Epithelial cell of proximal tubule (primary cell): ENCODE measurements at regions not wholly inside any gene's neighbourhood (a gene's known extent, or its start where the extent isn't known, plus 50 kb on each side); places are given as distances from the start of the nearest gene placed in this dataset.

ENCODE experiments used
- DNase-seq: peaks from one replicate; pipeline ENCODE4 v3.0.0-alpha.2; 2011; ENCODE audit warnings: low read depth
- H3K4me3 ChIP-seq: 2 replicates; pipeline ENCODE4 v1.5.1; 2011; ENCODE audit warnings: low read depth, mild to moderate bottlenecking, low read length
- TF ChIP-seq, protein P1 (sequence below): conservative IDR thresholded peaks from 2 replicates; pipeline ENCODE4 v1.5.1; 2012; ENCODE audit warnings: low read depth, mild to moderate bottlenecking, low read length

DNA sequence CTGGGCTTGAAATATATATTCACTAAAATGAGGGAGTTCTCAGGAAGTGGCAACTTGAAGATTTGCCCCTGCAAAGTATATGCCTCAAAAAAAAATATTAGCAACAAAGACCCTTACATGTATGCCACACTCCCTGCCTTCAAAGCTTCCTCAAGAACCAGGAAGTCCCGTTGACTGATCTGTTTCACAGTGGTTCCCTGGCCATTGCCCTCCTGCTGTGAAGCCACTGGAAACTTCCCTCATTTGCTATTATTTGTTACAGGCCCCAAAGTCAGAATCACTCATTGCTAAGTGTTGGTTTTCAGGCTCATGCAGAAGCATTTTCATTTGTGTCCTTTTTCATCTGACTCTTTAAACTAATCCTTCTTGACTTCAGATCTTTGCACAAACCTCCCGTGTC is 421.5 kb downstream of the ZNF521 start:
- TF ChIP-seq, protein P1, sequence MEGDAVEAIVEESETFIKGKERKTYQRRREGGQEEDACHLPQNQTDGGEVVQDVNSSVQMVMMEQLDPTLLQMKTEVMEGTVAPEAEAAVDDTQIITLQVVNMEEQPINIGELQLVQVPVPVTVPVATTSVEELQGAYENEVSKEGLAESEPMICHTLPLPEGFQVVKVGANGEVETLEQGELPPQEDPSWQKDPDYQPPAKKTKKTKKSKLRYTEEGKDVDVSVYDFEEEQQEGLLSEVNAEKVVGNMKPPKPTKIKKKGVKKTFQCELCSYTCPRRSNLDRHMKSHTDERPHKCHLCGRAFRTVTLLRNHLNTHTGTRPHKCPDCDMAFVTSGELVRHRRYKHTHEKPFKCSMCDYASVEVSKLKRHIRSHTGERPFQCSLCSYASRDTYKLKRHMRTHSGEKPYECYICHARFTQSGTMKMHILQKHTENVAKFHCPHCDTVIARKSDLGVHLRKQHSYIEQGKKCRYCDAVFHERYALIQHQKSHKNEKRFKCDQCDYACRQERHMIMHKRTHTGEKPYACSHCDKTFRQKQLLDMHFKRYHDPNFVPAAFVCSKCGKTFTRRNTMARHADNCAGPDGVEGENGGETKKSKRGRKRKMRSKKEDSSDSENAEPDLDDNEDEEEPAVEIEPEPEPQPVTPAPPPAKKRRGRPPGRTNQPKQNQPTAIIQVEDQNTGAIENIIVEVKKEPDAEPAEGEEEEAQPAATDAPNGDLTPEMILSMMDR: no peak

DNA sequence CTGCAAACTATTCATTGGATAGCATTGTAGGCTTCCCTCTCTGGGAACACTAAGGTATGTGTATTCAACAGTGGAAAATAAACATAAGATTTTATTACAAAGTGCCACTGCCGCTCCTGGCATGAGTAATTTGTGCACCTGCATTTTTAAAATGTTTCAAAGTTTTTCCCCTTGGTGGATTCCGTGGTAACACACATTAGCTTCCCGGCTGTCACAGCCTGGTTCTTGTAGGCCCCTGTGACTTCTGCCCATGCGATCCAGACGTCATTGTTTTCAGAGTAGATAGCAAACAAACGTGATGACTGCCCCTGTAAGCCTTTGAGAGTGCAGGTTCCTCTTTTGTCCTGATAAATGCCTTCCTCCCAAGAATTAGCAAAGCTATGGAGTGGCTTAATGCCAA is 421.0 kb downstream of the ZNF521 start:
- no peak overlapping the region for H3K4me3 ChIP-seq
- DNase-seq: no peak
- TF ChIP-seq, protein P1: no peak

More for the DNA sequence above, 421.5 kb downstream of the ZNF521 start:
- DNase-seq: no peak
- H3K4me3 ChIP-seq: no peak overlapping the region

DNA sequence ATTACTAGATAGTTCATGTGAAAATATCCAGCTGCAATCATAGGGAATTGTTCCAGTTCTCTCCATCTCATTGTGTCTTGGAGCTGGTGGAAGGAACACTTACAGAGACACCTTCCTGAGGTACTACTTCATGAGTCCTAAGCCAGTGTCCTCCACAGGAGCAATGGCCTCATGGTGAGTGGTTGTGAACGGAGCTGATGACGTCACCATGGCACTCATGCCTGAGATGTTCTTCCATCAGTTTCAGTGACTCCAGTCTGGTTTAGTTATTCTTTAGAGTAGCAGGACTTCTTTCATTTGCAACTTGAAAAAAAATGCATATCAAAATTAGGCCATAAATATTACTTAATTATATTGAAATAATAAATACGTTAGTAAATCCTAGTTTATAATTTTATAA is 418.6 kb downstream of the ZNF521 start:
- DNase-seq: no peak
- TF ChIP-seq, protein P1: no peak
- H3K4me3 ChIP-seq: no peak overlapping the region

DNA sequence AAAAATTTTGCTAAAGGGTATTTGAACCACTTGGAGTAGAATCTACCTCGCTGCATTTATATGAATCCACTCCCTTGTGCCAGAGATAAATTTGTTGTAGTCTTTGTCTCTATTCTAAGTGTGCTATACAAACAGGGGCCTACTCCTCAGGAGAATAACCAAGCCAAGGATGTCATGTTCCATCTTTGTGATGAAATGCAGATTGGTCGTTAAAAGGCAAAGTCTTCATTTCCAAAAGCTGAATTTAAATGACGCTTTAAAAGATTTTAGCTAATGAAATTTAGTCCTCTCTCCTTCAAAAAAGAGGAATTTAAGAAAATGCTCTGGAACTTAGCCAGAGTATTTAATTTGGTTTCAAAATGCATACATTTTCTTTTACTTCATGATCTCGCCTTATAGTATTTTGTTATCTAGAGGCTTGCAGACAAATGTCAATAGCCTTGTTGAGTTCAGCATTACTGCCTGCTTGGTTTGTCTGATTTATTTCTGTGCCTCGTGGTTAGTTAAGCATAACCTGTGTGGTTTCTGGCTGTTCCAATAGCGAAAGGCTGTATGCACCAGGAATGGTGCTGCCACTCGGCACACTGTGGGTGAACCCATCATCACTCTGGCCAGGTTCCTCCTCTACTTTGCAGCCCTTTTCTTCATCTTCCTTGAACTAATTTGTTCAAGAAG is 417.6 kb downstream of the ZNF521 start:
- H3K4me3 ChIP-seq: no peak overlapping the region
- DNase-seq: no peak
- TF ChIP-seq, protein P1: no peak

DNA sequence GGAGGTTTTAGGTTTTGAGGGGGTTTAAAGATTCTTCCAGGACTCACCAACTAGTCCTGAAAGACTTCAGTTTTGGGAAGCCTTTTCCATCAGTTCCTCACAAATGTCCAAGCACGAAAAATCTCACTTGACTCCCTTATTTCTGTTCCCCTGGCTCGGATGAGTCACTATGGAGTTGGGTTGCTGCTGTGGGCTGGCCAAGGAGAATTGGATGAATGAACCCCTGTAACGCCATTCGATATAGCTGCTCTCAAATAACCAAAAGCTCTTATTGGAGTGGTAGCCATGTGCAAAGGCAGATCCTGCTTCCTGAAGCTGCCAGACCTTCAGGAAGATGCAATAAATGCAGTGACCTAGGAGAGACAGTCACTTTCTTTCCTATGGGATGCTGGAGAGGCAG is 417.0 kb downstream of the ZNF521 start:
- DNase-seq: no peak
- TF ChIP-seq, protein P1: no peak
- H3K4me3 ChIP-seq: no peak overlapping the region

DNA sequence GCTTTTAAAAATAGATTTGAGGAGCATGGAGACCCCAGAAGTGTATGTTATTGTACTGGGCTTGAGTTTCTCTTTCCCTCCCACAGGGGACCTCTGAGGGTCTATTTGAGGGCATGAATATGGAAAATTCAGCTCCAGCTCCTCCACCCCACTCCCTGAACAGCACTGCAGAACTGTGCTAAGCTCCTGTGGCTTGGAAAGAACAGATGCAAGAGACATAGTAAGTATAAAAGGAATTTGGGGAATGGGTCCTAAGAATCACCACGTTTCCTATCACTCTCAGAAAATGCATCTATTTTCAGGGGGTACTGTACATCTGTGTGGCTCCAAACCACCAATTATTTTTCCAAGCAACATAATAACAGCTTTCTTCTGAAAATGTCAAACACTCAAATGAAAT is 416.1 kb downstream of the ZNF521 start:
- H3K4me3 ChIP-seq: no peak overlapping the region
- TF ChIP-seq, protein P1: no peak
- no peak for DNase-seq

DNA sequence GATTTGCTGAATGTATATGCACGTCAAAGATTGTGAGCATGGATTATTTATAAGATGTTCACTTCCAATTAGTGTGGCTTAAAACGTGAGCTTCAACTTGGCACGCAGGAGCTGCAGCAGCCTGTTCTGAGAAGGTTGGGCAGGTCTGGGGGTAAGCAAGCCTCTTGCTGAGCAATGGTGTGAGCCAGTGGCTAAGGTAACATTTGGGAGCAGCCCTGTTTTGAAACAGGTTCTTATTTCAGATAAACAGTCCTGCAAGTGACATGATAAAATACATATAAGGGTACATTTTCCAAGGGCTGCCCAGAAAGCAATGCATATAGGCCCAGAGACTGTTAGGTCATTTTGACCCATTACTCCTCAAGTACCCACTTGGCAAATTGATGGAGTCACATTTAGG is 415.3 kb downstream of the ZNF521 start:
- TF ChIP-seq, protein P1: no peak
- no peak for DNase-seq
- H3K4me3 ChIP-seq: no peak overlapping the region
